SK-N-SH (cell line): ENCODE measurements at regions not wholly inside any gene's neighbourhood (a gene's known extent, or its start where the extent isn't known, plus 50 kb on each side); places are given as distances from the start of the nearest gene placed in this dataset.

Source experiments
- EP300 ChIP-seq, 2 experiments: IDR thresholded peaks; 2 replicates each; pipeline versions ENCODE4 v1.4.0 to v1.6.1; 2012; ENCODE audit warnings: borderline replicate concordance in 1 of 2, low read depth in 1 of 2, low read length in 1 of 2
- RAD21 ChIP-seq: IDR thresholded peaks from 2 replicates; pipeline ENCODE4 v1.6.1; 2012; ENCODE audit warnings: mild to moderate bottlenecking, low read length
- REST ChIP-seq: IDR thresholded peaks from 2 replicates; pipeline ENCODE4 v1.6.1; 2012; ENCODE audit warnings: mild to moderate bottlenecking, low read depth, low read length, moderate library complexity
- TAF1 ChIP-seq: IDR thresholded peaks from 2 replicates; pipeline ENCODE4 v1.6.1; 2012; ENCODE audit warnings: low read depth, mild to moderate bottlenecking, low read length, moderate library complexity, borderline replicate concordance

- TF ChIP-seq REST (no peak), RAD21 (no peak), EP300 (IDR thresholded peaks at IDR 0.05; ENCODE audit: borderline replicate concordance in 1 of 2, low read depth in 1 of 2, low read length in 1 of 2) (no peak), TAF1 (no peak)
Measured at GRCh38 chr4:30642567-30642966, 77.6 kb upstream of the PCDH7 start.
